Loucy (cell line): ENCODE measurements at regions not wholly inside any gene's neighbourhood (a gene's known extent, or its start where the extent isn't known, plus 50 kb on each side); places are given as distances from the start of the nearest gene placed in this dataset.

Experiments used
- H2AFZ ChIP-seq: fragments of 200-600 bp; sonication (generic); 2 replicates; pipeline ENCODE4 v1.6.0; 2016; ENCODE audit warnings: antibody characterized with exemption, mild to moderate bottlenecking, low read length, moderate library complexity
- H3F3A ChIP-seq: fragments of 200-600 bp; 2 replicates; pipeline ENCODE4 v1.6.0; 2016; ENCODE audit warnings: antibody characterized with exemption, low read depth, mild to moderate bottlenecking
- H3K27me3 ChIP-seq: fragments of 200-600 bp; sonication (generic); 2 replicates; pipeline ENCODE4 v1.6.1; 2014; ENCODE audit warnings: low read length, mild to moderate bottlenecking; ENCODE audit not compliant: insufficient read depth, poor library complexity, severe bottlenecking
- H3K36me3 ChIP-seq: fragments of 200-600 bp; sonication (generic); 2 replicates; pipeline ENCODE4 v1.6.1; 2016; ENCODE audit warnings: low read length; ENCODE audit not compliant: insufficient read depth
- H3K4me1 ChIP-seq: fragments of 200-600 bp; sonication (generic); 2 replicates; pipeline ENCODE4 v1.5.1; 2014; ENCODE audit warnings: low read length, mild to moderate bottlenecking; ENCODE audit not compliant: insufficient read depth, poor library complexity, severe bottlenecking
- H3K4me2 ChIP-seq: fragments of 200-600 bp; sonication (generic); 2 replicates; pipeline ENCODE4 v1.6.0; 2014; ENCODE audit warnings: antibody characterized with exemption, low read length, low read depth, mild to moderate bottlenecking; ENCODE audit not compliant: poor library complexity, severe bottlenecking
- H3K4me3 ChIP-seq: fragments of 200-600 bp; sonication (generic); 2 replicates; pipeline ENCODE4 v1.5.1; 2014; ENCODE audit warnings: low read length, mild to moderate bottlenecking, mixed read lengths; ENCODE audit not compliant: poor library complexity, severe bottlenecking
- H3K79me2 ChIP-seq: fragments of 200-600 bp; sonication (generic); 2 replicates; pipeline ENCODE4 v1.6.1; 2014; ENCODE audit warnings: low read length; ENCODE audit not compliant: insufficient read depth
- H3K9ac ChIP-seq: fragments of 200-600 bp; sonication (generic); 2 replicates; pipeline ENCODE4 v1.6.0; 2014; ENCODE audit warnings: mild to moderate bottlenecking, low read depth, low read length, moderate library complexity; ENCODE audit not compliant: poor library complexity, severe bottlenecking
- H3K9me2 ChIP-seq: fragments of 200-600 bp; sonication (generic); replicated peaks from 2 replicates; pipeline ENCODE4 v1.6.1; 2016; ENCODE audit warnings: low read depth, low read length, mixed read lengths
- H3K9me3 ChIP-seq: fragments of 200-600 bp; sonication (generic); 2 replicates; pipeline ENCODE4 v1.6.1; 2014; ENCODE audit warnings: mild to moderate bottlenecking, antibody characterized with exemption, low read length, low read depth; ENCODE audit not compliant: insufficient read depth
- H4K20me1 ChIP-seq: fragments of 200-600 bp; sonication (generic); 2 replicates; pipeline ENCODE4 v1.6.0; 2014; ENCODE audit warnings: antibody characterized with exemption, low read length, mild to moderate bottlenecking; ENCODE audit not compliant: insufficient read depth, poor library complexity, severe bottlenecking
- CTCF ChIP-seq: fragments of 200-600 bp; sonication (generic); conservative IDR thresholded peaks from 2 replicates; pipeline ENCODE4 v1.5.1; 2014; ENCODE audit warnings: mild to moderate bottlenecking, antibody characterized with exemption, low read length
- EZH2phosphoT487 ChIP-seq: fragments of 200-600 bp; IDR thresholded peaks from 2 replicates; pipeline ENCODE4 v1.6.1; 2018; ENCODE audit warnings: antibody characterized with exemption, mild to moderate bottlenecking, moderate library complexity, borderline replicate concordance

GRCh38 chr9:17045381-17045940 lies 89.4 kb upstream of the CNTLN start:
- Histone ChIP-seq H3K4me2 (no peak overlapping the region), H3K9ac (no peak overlapping the region), H3K4me3 (no peak overlapping the region), H3K79me2 (no peaks in the 10 kb centered on the region), H3K27me3 (no peaks in the 10 kb centered on the region), H3K9me2 (no peaks in the 10 kb centered on the region), H3K9me3 (no peaks in the 10 kb centered on the region), H3K4me1 (no peaks in the 10 kb centered on the region), H4K20me1 (no peaks in the 10 kb centered on the region), H3K36me3 (no peaks in the 10 kb centered on the region), H3F3A (no peaks in the 10 kb centered on the region), H2AFZ (no peak overlapping the region)
- TF ChIP-seq EZH2phosphoT487, result no peak
- no peak for TF ChIP-seq CTCF

- Histone ChIP-seq H3K9ac (no peak overlapping the region), H3K36me3 (no peaks in the 10 kb centered on the region), H3F3A (no peaks in the 10 kb centered on the region), H3K79me2 (no peaks in the 10 kb centered on the region), H3K27me3 (no peaks in the 10 kb centered on the region), H3K4me2 (no peak overlapping the region), H3K4me3 (no peak overlapping the region), H2AFZ (no peak overlapping the region), H3K9me3 (peaks cover 10% of the 10 kb centered on the region; the same call in 1 of the 2 replicates), H3K4me1 (no peaks in the 10 kb centered on the region), H3K9me2 (no peaks in the 10 kb centered on the region), H4K20me1 (no peaks in the 10 kb centered on the region)
- no peak for TF ChIP-seq CTCF
- TF ChIP-seq EZH2phosphoT487, result no peak
Observed at GRCh38 chr9:17031546-17031945, 103.3 kb upstream of the CNTLN start.

GRCh38 chr9:17025281-17025680 lies 109.6 kb upstream of the CNTLN start:
- TF ChIP-seq CTCF (no peak), EZH2phosphoT487 (no peak)
- Histone ChIP-seq H3K36me3 (no peaks in the 10 kb centered on the region), H3K9me3 (peaks cover 7% of the 10 kb centered on the region; the same call in 1 of the 2 replicates), H3K4me1 (peaks cover 6% of the 10 kb centered on the region), H4K20me1 (no peaks in the 10 kb centered on the region), H3K4me2 (no peak overlapping the region), H3K9me2 (no peaks in the 10 kb centered on the region), H3K79me2 (no peaks in the 10 kb centered on the region), H3F3A (no peaks in the 10 kb centered on the region), H3K4me3 (no peak overlapping the region), H2AFZ (no peak overlapping the region), H3K9ac (no peak overlapping the region), H3K27me3 (no peaks in the 10 kb centered on the region)
